ENCODE measurements at regions not wholly inside any gene's neighbourhood (a gene's known extent, or its start where the extent isn't known, plus 50 kb on each side); places are given as distances from the start of the nearest gene placed in this dataset.
A peak's percentile ranks its signal among the peaks of the same experiment; 100 is the strongest.

DNA sequence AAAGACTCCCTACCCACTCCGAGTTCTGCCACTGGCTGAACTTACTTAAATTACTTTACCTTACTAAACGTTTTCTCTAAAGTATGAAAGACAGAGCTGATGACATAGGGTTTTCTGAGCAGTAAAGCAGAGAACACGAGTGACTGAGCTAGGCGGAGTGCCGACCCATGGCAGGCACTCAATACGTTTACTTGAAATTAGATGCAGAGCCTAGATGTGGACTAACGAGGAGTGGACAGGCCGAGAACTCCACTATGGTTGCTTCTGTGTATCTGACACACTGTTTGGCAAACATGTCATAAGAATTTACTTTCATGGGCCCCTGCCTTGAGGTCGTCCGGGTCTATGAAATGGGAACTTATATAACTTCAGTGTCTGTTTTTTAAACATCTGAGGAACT is 471.0 kb downstream of the STK39 start:
- H3K9me3 ChIP-seq = no peaks in the 10 kb centered on the region
- ATAC-seq = peak; percentile 61 to 87
- H3K4me1 ChIP-seq = peaks cover 9 to 27% of the 10 kb centered on the region in 2 donors
- peak overlapping the region; percentile 5 to 58 (median 48) for H3K27ac ChIP-seq
- no peaks in the 10 kb centered on the region for H3K36me3 ChIP-seq
- no peak overlapping the region for H3K4me3 ChIP-seq
- in situ Hi-C loops (cut with MboI; ENCODE audit: low sequenced_read_pairs in 4 of 4) = no loop called here
- no peak for DNase-seq
- intact Hi-C loops (cut with DNase I; ENCODE audit: low total_unique reads) = no loop called here
- no peaks in the 10 kb centered on the region for H3K27me3 ChIP-seq
- TF ChIP-seq POLR2A (IDR thresholded peaks at IDR 0.05) = no peak
- TF ChIP-seq, protein P1, sequence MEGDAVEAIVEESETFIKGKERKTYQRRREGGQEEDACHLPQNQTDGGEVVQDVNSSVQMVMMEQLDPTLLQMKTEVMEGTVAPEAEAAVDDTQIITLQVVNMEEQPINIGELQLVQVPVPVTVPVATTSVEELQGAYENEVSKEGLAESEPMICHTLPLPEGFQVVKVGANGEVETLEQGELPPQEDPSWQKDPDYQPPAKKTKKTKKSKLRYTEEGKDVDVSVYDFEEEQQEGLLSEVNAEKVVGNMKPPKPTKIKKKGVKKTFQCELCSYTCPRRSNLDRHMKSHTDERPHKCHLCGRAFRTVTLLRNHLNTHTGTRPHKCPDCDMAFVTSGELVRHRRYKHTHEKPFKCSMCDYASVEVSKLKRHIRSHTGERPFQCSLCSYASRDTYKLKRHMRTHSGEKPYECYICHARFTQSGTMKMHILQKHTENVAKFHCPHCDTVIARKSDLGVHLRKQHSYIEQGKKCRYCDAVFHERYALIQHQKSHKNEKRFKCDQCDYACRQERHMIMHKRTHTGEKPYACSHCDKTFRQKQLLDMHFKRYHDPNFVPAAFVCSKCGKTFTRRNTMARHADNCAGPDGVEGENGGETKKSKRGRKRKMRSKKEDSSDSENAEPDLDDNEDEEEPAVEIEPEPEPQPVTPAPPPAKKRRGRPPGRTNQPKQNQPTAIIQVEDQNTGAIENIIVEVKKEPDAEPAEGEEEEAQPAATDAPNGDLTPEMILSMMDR (IDR thresholded peaks at IDR 0.05 in 4 of 5, conservative IDR thresholded peaks at IDR 0.05 in 1 of 5) = no peak

DNA sequence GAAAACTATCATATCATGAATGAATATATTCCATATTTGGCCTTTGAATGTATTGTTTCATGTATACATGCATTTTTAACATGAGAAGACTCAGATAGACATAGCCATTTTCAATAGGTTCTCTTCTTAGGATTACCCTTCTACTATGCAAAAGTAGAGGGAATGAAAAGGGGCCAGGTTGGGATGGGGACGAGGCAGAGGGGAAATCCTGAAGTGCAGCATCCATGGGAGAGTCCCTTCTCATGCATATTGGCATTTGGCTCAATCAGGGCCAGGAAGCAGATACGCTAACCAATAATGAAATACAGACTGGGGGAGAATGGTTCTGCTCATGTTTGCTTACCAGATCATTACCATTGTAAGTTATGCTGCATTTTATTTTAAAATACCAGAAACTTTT is 475.8 kb downstream of the STK39 start:
- no peak overlapping the region for H3K4me3 ChIP-seq
- DNase-seq (no peak), ATAC-seq (no peak)
- intact Hi-C loops (cut with DNase I; ENCODE audit: low total_unique reads) = no loop called here
- H3K9me3 ChIP-seq = no peaks in the 10 kb centered on the region
- no peaks in the 10 kb centered on the region for H3K36me3 ChIP-seq
- in situ Hi-C loops (cut with MboI; ENCODE audit: low sequenced_read_pairs in 4 of 4) = no loop called here
- no peaks in the 10 kb centered on the region for H3K27me3 ChIP-seq
- TF ChIP-seq, protein P1 (IDR thresholded peaks at IDR 0.05 in 4 of 5, conservative IDR thresholded peaks at IDR 0.05 in 1 of 5) = no peak
- TF ChIP-seq POLR2A (IDR thresholded peaks at IDR 0.05) = no peak
- no peak overlapping the region for H3K27ac ChIP-seq
- peaks cover 10 to 21% of the 10 kb centered on the region in 2 donors for H3K4me1 ChIP-seq

DNA sequence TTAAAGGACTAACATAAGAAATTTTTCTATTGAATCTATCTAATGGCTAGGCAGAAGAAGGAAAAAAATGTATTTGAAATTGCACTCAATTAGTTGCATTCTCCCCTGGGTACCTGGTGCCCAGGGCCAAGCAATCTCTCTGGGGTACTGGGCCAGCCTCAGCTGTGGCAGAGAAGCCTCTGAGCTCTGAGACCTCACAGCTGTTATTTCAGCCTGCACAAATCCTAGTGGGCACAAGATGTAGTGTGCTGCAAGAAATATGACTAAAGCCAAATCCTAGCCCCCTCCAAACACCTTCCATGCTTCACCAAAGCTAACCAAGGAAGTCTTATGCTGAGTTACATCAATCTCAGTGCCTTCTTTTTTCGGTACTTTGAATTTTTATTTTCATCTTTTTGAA is 478.4 kb downstream of the STK39 start:
- intact Hi-C loops (cut with DNase I; ENCODE audit: low total_unique reads) = no loop called here
- TF ChIP-seq, protein P1 (IDR thresholded peaks at IDR 0.05 in 4 of 5, conservative IDR thresholded peaks at IDR 0.05 in 1 of 5) = no peak
- no peak for TF ChIP-seq POLR2A (IDR thresholded peaks at IDR 0.05)
- ATAC-seq (peak in 1 of 2 donors; percentile 24), DNase-seq (no peak)
- Histone ChIP-seq H3K27me3 (no peaks in the 10 kb centered on the region), H3K4me1 (peaks cover 10 to 26% of the 10 kb centered on the region in 2 donors), H3K4me3 (no peak overlapping the region), H3K27ac (peak overlapping the region in 1 of 4 donors; percentile 7), H3K9me3 (no peaks in the 10 kb centered on the region), H3K36me3 (no peaks in the 10 kb centered on the region)
- in situ Hi-C loops (cut with MboI; ENCODE audit: low sequenced_read_pairs in 4 of 4) = no loop called here

DNA sequence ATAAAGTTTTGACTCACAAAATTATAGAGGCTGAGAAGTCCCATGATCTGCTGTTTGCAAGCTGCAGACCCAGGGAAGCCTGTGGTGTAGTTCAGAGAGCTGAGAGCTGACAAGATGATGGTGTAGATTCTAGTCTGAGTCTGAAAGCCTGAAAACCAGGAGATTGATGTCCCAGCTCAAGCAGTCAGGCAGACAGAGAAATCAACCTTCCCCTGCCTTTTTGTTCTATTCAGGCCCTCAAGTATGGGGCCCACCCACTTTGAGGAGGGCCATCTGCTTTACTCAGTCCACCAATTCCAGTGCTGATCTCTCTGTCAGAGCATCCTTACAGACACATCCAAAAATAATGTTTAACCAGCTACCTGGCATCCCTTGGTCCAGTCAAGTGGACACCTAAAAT is 479.6 kb downstream of the STK39 start:
- Histone ChIP-seq H3K27me3 (no peaks in the 10 kb centered on the region), H3K36me3 (no peaks in the 10 kb centered on the region), H3K27ac (no peak overlapping the region), H3K9me3 (no peaks in the 10 kb centered on the region), H3K4me1 (peaks cover 10 to 26% of the 10 kb centered on the region in 2 donors), H3K4me3 (no peak overlapping the region)
- no peak for ATAC-seq
- intact Hi-C loops (cut with DNase I; ENCODE audit: low total_unique reads) = no loop called here
- no peak for DNase-seq
- TF ChIP-seq POLR2A (IDR thresholded peaks at IDR 0.05) = no peak
- TF ChIP-seq, protein P1 (IDR thresholded peaks at IDR 0.05 in 4 of 5, conservative IDR thresholded peaks at IDR 0.05 in 1 of 5) = no peak
- in situ Hi-C loops (cut with MboI; ENCODE audit: low sequenced_read_pairs in 4 of 4) = no loop called here

DNA sequence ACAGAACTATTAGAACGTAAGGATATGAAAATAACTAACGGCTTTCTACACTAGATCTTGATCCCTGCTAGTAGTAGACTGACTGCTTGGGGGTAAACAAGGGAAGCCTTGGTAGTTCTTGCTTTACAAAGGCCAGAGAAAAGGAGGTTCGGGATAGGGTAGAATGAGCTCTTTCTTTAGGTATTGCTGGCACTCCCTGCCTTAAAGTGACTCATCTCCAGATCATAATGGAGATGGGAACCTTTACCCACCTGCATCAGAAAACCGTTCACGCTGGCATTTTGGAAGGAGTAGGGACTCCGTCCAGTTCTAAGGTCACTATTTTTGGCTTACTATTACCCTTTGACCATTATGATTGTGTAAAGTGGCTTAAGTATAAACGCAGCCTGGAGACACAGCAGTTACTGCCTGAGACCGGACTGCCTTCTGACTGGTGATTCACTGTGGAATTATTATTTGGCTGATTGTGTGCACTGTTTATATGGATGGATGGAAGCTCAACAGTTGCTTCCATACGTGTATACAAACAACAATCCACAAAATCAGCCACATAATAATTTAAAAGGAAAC is 482.5 kb downstream of the STK39 start:
- peaks cover 6 to 19% of the 10 kb centered on the region in 2 donors for H3K4me1 ChIP-seq
- TF ChIP-seq, protein P1 (IDR thresholded peaks at IDR 0.05 in 4 of 5, conservative IDR thresholded peaks at IDR 0.05 in 1 of 5) = no peak
- no peak for TF ChIP-seq POLR2A (IDR thresholded peaks at IDR 0.05)
- peak overlapping the region in 1 of 4 donors; percentile 56 for H3K27ac ChIP-seq
- no peaks in the 10 kb centered on the region for H3K9me3 ChIP-seq
- peak overlapping the region in 1 of 4 donors; percentile 8 for H3K4me3 ChIP-seq
- no peaks in the 10 kb centered on the region for H3K27me3 ChIP-seq
- no peak for DNase-seq
- in situ Hi-C loops (cut with MboI; ENCODE audit: low sequenced_read_pairs in 4 of 4) (no loop called here), intact Hi-C loops (cut with DNase I; ENCODE audit: low total_unique reads) (no loop called here)
- ATAC-seq = peak; percentile 32 to 41
- no peaks in the 10 kb centered on the region for H3K36me3 ChIP-seq

Measured in gastrocnemius medialis (tissue), 4 donors.